ENCODE measurements at regions not wholly inside any gene's neighbourhood (a gene's known extent, or its start where the extent isn't known, plus 50 kb on each side); places are given as distances from the start of the nearest gene placed in this dataset.

GRCh38 chr14:81946375-81946774, 412.7 kb upstream of the SEL1L start:
- TF ChIP-seq CTCF (IDR thresholded peaks at IDR 0.05; ENCODE audit: low read depth, low read length) = no peak
- POLR2A ChIA-PET = no interaction called here

GRCh38 chr14:81946834-81947798, 413.5 kb upstream of the SEL1L start:
- TF ChIP-seq CTCF (IDR thresholded peaks at IDR 0.05; ENCODE audit: low read depth, low read length) = no peak
- CTCF ChIA-PET = no interaction called here

More at GRCh38 chr14:81946375-81946774, 412.7 kb upstream of the SEL1L start:
- CTCF ChIA-PET = no interaction called here
- H3K9me3 ChIP-seq (ENCODE audit: control insufficient read depth, insufficient read depth, low read length) = peaks cover 7% of the 10 kb centered on the region; the same call in 1 of the 2 replicates
- H3K4me3 ChIP-seq (ENCODE audit: low read depth, low read length) = no peak overlapping the region
- DNase-seq (ENCODE audit: low read depth, low spot score) = no peak
- no peaks in the 10 kb centered on the region for H3K27me3 ChIP-seq (ENCODE audit: control insufficient read depth, insufficient read depth, low read length)
- H3K27ac ChIP-seq (ENCODE audit: low read depth, low read length) = no peak overlapping the region

DNA sequence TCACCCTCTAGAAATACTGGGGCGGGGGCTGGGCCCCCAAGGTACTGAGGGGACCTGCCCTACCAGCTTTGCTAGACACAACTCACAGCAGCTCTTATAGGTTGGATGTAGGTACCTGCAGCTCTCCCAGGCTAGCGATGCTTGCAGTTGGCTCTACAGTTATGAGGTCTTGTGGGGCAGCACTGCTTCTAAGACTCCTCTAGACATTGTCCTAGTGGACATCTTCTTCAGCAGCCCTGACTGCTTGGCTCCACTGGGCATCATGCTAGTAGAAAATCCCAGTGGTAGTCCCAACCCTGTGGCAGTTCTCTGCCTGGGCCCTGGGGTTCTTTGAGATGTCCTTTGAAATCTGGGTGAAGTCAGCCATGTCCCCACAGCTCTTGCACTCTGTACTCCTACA, 419.3 kb upstream of the SEL1L start:
- CTCF ChIA-PET = no interaction called here
- Histone ChIP-seq H3K9me3 (ENCODE audit: control insufficient read depth, insufficient read depth, low read length) (peaks cover 12% of the 10 kb centered on the region; the same call in 1 of the 2 replicates), H3K4me3 (ENCODE audit: low read depth, low read length) (no peak overlapping the region), H3K27me3 (ENCODE audit: control insufficient read depth, insufficient read depth, low read length) (no peaks in the 10 kb centered on the region), H3K27ac (ENCODE audit: low read depth, low read length) (no peak overlapping the region)
- no peak for TF ChIP-seq CTCF (IDR thresholded peaks at IDR 0.05; ENCODE audit: low read depth, low read length)
- DNase-seq (ENCODE audit: low read depth, low spot score) = no peak
- POLR2A ChIA-PET = no interaction called here

More at GRCh38 chr14:81946834-81947798, 413.5 kb upstream of the SEL1L start:
- Histone ChIP-seq H3K9me3 (ENCODE audit: control insufficient read depth, insufficient read depth, low read length) (peaks cover 8% of the 10 kb centered on the region; the same call in 1 of the 2 replicates), H3K4me3 (ENCODE audit: low read depth, low read length) (no peak overlapping the region), H3K27ac (ENCODE audit: low read depth, low read length) (no peak overlapping the region), H3K27me3 (ENCODE audit: control insufficient read depth, insufficient read depth, low read length) (no peaks in the 10 kb centered on the region)
- POLR2A ChIA-PET = no interaction called here
- no peak for DNase-seq (ENCODE audit: low read depth, low spot score)

DNA sequence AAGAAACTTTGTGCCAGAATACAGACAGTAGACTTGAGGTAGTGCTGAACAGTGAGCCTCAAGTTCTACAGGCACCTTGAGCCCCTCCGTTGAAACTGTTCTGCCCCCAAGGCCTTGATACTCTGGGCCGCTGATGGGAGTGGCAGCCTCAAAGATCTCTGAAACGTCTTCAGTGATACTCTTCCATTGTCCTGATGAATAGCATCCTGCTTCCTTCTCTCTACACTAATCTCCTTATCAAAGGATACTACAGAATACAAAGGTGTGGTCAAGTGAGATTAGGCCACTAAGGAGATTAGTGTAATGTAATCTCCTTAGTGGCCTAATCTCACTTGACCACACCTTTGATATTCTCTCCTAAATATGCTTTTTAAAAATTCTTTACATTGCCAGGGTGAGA, 419.8 kb upstream of the SEL1L start:
- POLR2A ChIA-PET = no interaction called here
- no peak overlapping the region for H3K4me3 ChIP-seq (ENCODE audit: low read depth, low read length)
- DNase-seq (ENCODE audit: low read depth, low spot score) = no peak
- peaks cover 12% of the 10 kb centered on the region; the same call in 1 of the 2 replicates for H3K9me3 ChIP-seq (ENCODE audit: control insufficient read depth, insufficient read depth, low read length)
- TF ChIP-seq CTCF (IDR thresholded peaks at IDR 0.05; ENCODE audit: low read depth, low read length) = no peak
- no peaks in the 10 kb centered on the region for H3K27me3 ChIP-seq (ENCODE audit: control insufficient read depth, insufficient read depth, low read length)
- H3K27ac ChIP-seq (ENCODE audit: low read depth, low read length) = no peak overlapping the region
- CTCF ChIA-PET = no interaction called here

GRCh38 chr14:81955123-81955522, 421.5 kb upstream of the SEL1L start:
- no peak overlapping the region for H3K27ac ChIP-seq (ENCODE audit: low read depth, low read length)
- ChIA-PET CTCF (no interaction called here), POLR2A (no interaction called here)
- no peak for DNase-seq (ENCODE audit: low read depth, low spot score)
- TF ChIP-seq CTCF (IDR thresholded peaks at IDR 0.05; ENCODE audit: low read depth, low read length) = no peak
- no peak overlapping the region for H3K4me3 ChIP-seq (ENCODE audit: low read depth, low read length)
- no peaks in the 10 kb centered on the region for H3K27me3 ChIP-seq (ENCODE audit: control insufficient read depth, insufficient read depth, low read length)
- H3K9me3 ChIP-seq (ENCODE audit: control insufficient read depth, insufficient read depth, low read length) = peaks cover 9% of the 10 kb centered on the region; the same call in 1 of the 2 replicates
